GM13976 (cell line): ENCODE measurements at regions not wholly inside any gene's neighbourhood (a gene's known extent, or its start where the extent isn't known, plus 50 kb on each side); places are given as distances from the start of the nearest gene placed in this dataset.

Source experiments
- DNase-seq: peaks from one replicate; pipeline ENCODE4 v3.0.0; 2012; ENCODE audit warnings: low spot score
- CTCF ChIP-seq: IDR thresholded peaks from 2 replicates; pipeline ENCODE4 v1.5.1; 2012; ENCODE audit warnings: borderline replicate concordance, mild to moderate bottlenecking; ENCODE audit not compliant: insufficient read depth; ENCODE audit errors: extremely low read depth, missing control alignments, control extremely low read depth
- in situ Hi-C: fragments of 300-500 bp; cut with MboI; formaldehyde crosslinking; loops from one replicate; pipeline ENCODE4 v1.12.0; 2022; ENCODE audit warnings: low sequenced_read_pairs, mixed read lengths, inconsistent platforms; ENCODE audit not compliant: unreplicated experiment

- DNase-seq, result no peak
- in situ Hi-C loops, result no loop called here
- no peak for TF ChIP-seq CTCF
These were observed 479.4 kb upstream of the SLC35B3 start for GRCh38 chr6:8914700-8915099.

GRCh38 chr6:8908638-8909037 is 473.3 kb upstream of the SLC35B3 start:
- in situ Hi-C loops, result no loop called here
- no peak for TF ChIP-seq CTCF
- DNase-seq, result no peak

- in situ Hi-C loops, result no loop called here
- no peak for DNase-seq
- TF ChIP-seq CTCF, result no peak
These were observed 471.4 kb upstream of the SLC35B3 start for GRCh38 chr6:8906699-8907098.

GRCh38 chr6:8905757-8906156 is 470.4 kb upstream of the SLC35B3 start:
- in situ Hi-C loops, result no loop called here
- no peak for DNase-seq
- no peak for TF ChIP-seq CTCF

- TF ChIP-seq CTCF, result peak; percentile 34
- DNase-seq, result no peak
- in situ Hi-C loops, result no loop called here
These were observed 469.4 kb upstream of the SLC35B3 start for GRCh38 chr6:8904754-8905153.

GRCh38 chr6:8900056-8900455 is 464.7 kb upstream of the SLC35B3 start:
- no peak for DNase-seq
- TF ChIP-seq CTCF, result no peak
- in situ Hi-C loops, result no loop called here

- no peak for TF ChIP-seq CTCF
- DNase-seq, result no peak
- in situ Hi-C loops, result no loop called here
These were observed 454.2 kb upstream of the SLC35B3 start for GRCh38 chr6:8889514-8889913.
